Neural progenitor cell (in vitro differentiated cells): ENCODE measurements at regions not wholly inside any gene's neighbourhood (a gene's known extent, or its start where the extent isn't known, plus 50 kb on each side); places are given as distances from the start of the nearest gene placed in this dataset.

Experiments
- DNase-seq: peaks from one replicate; pipeline ENCODE4 v3.0.0-alpha.2; 2016; ENCODE audit warnings: low spot score
- H2AFZ ChIP-seq: fragments of 200-600 bp; sonication (generic); replicated peaks from 2 replicates; pipeline ENCODE4 v1.6.1; 2016; ENCODE audit warnings: antibody characterized with exemption
- H3F3A ChIP-seq: fragments of 200-600 bp; sonication (generic); 2 replicates; pipeline ENCODE4 v1.6.1; 2016; ENCODE audit warnings: antibody characterized with exemption, low read depth
- H3K27ac ChIP-seq: fragments of 200-600 bp; sonication (generic); 2 replicates; pipeline ENCODE4 v1.5.1; 2016; ENCODE audit warnings: mild to moderate bottlenecking
- H3K27me3 ChIP-seq: fragments of 200-600 bp; sonication (generic); 2 replicates; pipeline ENCODE4 v1.6.1; 2016; ENCODE audit warnings: mild to moderate bottlenecking, moderate library complexity
- H3K36me3 ChIP-seq: fragments of 200-600 bp; sonication (generic); 2 replicates; pipeline ENCODE4 v1.5.1; 2016
- H3K4me1 ChIP-seq: fragments of 200-600 bp; sonication (generic); 2 replicates; pipeline ENCODE4 v1.6.1; 2016; ENCODE audit warnings: mixed run types
- H3K4me2 ChIP-seq: fragments of 200-600 bp; sonication (generic); 2 replicates; pipeline ENCODE4 v1.6.1; 2016
- H3K4me3 ChIP-seq: fragments of 200-600 bp; sonication (generic); 2 replicates; pipeline ENCODE4 v1.5.1; 2016
- H3K79me2 ChIP-seq: fragments of 200-600 bp; sonication (generic); 2 replicates; pipeline ENCODE4 v1.6.1; 2016; ENCODE audit warnings: low read depth
- H3K9ac ChIP-seq: fragments of 200-600 bp; sonication (generic); 2 replicates; pipeline ENCODE4 v1.6.1; 2016
- H3K9me3 ChIP-seq: fragments of 200-600 bp; sonication (generic); 2 replicates; pipeline ENCODE4 v1.5.1; 2016; ENCODE audit warnings: low read depth
- H4K20me1 ChIP-seq: fragments of 200-600 bp; sonication (generic); 2 replicates; pipeline ENCODE4 v1.6.1; 2016; ENCODE audit warnings: low read depth
- H3K27ac Mint-ChIP-seq: 3 replicates; pipeline ENCODE4 v1.8.0; 2021; ENCODE audit warnings: mixed read lengths
- H3K27me3 Mint-ChIP-seq: 2 replicates; pipeline ENCODE4 v1.8.0; 2022; ENCODE audit warnings: low read depth, mild to moderate bottlenecking, inconsistent platforms, moderate library complexity, mixed read lengths; ENCODE audit not compliant: insufficient read depth
- H3K36me3 Mint-ChIP-seq: 3 replicates; pipeline ENCODE4 v1.8.0; 2021; ENCODE audit warnings: mixed read lengths
- H3K4me1 Mint-ChIP-seq: 3 replicates; pipeline ENCODE4 v1.8.0; 2021; ENCODE audit warnings: mixed read lengths
- H3K4me3 Mint-ChIP-seq: 3 replicates; pipeline ENCODE4 v1.8.0; 2021; ENCODE audit warnings: mild to moderate bottlenecking, moderate library complexity, mixed read lengths
- H3K9me3 Mint-ChIP-seq: 3 replicates; pipeline ENCODE4 v1.8.0; 2020; ENCODE audit warnings: mixed read lengths
- EZH2 ChIP-seq: fragments of 200-600 bp; sonication (generic); IDR thresholded peaks from 2 replicates; pipeline ENCODE4 v1.6.1; 2017; ENCODE audit warnings: antibody characterized with exemption, mild to moderate bottlenecking, moderate library complexity
- EZH2phosphoT487 ChIP-seq: fragments of 200-600 bp; sonication (generic); IDR thresholded peaks from 2 replicates; pipeline ENCODE4 v1.6.1; 2017; ENCODE audit warnings: antibody characterized with exemption
- TF ChIP-seq, protein P1 (sequence below): fragments of 200-600 bp; sonication (generic); IDR thresholded peaks from 2 replicates; pipeline ENCODE4 v1.5.1; 2017; ENCODE audit warnings: antibody characterized with exemption, mild to moderate bottlenecking

DNA sequence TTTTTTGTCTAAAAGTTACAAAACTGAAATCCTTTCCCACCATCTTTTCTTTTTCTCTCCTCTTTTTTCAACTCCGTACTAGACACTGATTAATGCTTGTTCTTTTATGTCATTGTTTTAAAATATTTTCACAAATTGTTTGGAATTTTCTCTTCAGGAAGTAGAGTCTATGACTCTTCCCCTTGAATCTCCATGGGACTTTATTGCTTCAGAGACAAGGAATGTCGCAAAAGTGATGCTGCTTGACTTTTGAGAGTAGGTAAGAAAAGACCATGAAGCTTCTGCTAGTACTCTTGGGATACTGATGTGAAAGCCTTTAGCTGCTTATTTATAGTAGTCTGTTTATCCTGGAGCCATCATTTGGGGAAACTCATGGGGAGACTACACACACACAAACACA is 260.1 kb upstream of the SLC10A2 start:
- Mint-ChIP-seq H3K36me3 (no peaks in the 10 kb centered on the region), H3K27ac (no peak overlapping the region), H3K9me3 (no peaks in the 10 kb centered on the region), H3K4me3 (no peak overlapping the region), H3K27me3 (no peaks in the 10 kb centered on the region), H3K4me1 (no peaks in the 10 kb centered on the region)
- no peak for DNase-seq
- Histone ChIP-seq H3K27ac (no peak overlapping the region), H3F3A (no peaks in the 10 kb centered on the region), H3K36me3 (no peaks in the 10 kb centered on the region), H3K4me2 (no peak overlapping the region), H2AFZ (no peak overlapping the region), H3K9ac (no peak overlapping the region), H3K79me2 (no peaks in the 10 kb centered on the region), H3K4me3 (no peak overlapping the region), H4K20me1 (no peaks in the 10 kb centered on the region), H3K27me3 (no peaks in the 10 kb centered on the region), H3K4me1 (peaks cover 9% of the 10 kb centered on the region), H3K9me3 (no peaks in the 10 kb centered on the region)
- TF ChIP-seq EZH2phosphoT487 (no peak), EZH2 (no peak)
- TF ChIP-seq, protein P1, sequence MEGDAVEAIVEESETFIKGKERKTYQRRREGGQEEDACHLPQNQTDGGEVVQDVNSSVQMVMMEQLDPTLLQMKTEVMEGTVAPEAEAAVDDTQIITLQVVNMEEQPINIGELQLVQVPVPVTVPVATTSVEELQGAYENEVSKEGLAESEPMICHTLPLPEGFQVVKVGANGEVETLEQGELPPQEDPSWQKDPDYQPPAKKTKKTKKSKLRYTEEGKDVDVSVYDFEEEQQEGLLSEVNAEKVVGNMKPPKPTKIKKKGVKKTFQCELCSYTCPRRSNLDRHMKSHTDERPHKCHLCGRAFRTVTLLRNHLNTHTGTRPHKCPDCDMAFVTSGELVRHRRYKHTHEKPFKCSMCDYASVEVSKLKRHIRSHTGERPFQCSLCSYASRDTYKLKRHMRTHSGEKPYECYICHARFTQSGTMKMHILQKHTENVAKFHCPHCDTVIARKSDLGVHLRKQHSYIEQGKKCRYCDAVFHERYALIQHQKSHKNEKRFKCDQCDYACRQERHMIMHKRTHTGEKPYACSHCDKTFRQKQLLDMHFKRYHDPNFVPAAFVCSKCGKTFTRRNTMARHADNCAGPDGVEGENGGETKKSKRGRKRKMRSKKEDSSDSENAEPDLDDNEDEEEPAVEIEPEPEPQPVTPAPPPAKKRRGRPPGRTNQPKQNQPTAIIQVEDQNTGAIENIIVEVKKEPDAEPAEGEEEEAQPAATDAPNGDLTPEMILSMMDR: no peak

DNA sequence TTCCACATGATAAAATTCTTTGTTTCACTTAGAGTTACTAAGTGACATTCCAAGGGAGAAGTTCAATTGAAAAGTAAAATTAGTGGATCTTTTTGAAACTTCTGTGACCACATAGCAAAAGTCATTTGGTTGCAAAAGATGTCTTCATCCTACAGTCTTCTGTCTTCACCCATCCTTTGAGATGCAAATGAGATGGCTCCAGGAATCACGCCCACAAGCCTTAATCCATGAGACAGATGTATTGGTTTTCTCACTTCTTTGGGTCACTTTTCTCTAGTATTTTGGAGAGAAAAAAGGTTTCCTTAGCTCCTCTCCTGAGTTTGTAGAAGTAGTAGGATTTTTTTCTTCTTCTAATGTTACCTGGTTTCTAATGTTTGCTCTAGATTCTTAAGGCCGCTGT is 259.5 kb upstream of the SLC10A2 start:
- H3K4me1 Mint-ChIP-seq: no peaks in the 10 kb centered on the region
- no peaks in the 10 kb centered on the region for H3K9me3 Mint-ChIP-seq
- H4K20me1 ChIP-seq: no peaks in the 10 kb centered on the region
- no peaks in the 10 kb centered on the region for H3K27me3 ChIP-seq
- peaks cover 9% of the 10 kb centered on the region for H3K4me1 ChIP-seq
- H3K9ac ChIP-seq: no peak overlapping the region
- H3K27me3 Mint-ChIP-seq: no peaks in the 10 kb centered on the region
- no peak for TF ChIP-seq EZH2phosphoT487
- TF ChIP-seq, protein P1: no peak
- TF ChIP-seq EZH2: no peak
- no peak overlapping the region for H3K27ac Mint-ChIP-seq
- no peak overlapping the region for H3K4me3 Mint-ChIP-seq
- H3K4me3 ChIP-seq: no peak overlapping the region
- no peak overlapping the region for H3K27ac ChIP-seq
- no peaks in the 10 kb centered on the region for H3K79me2 ChIP-seq
- no peaks in the 10 kb centered on the region for H3K36me3 ChIP-seq
- H3K4me2 ChIP-seq: no peak overlapping the region
- H3K36me3 Mint-ChIP-seq: no peaks in the 10 kb centered on the region
- H3F3A ChIP-seq: no peaks in the 10 kb centered on the region
- no peaks in the 10 kb centered on the region for H3K9me3 ChIP-seq
- H2AFZ ChIP-seq: no peak overlapping the region
- peak; percentile 53 for DNase-seq

DNA sequence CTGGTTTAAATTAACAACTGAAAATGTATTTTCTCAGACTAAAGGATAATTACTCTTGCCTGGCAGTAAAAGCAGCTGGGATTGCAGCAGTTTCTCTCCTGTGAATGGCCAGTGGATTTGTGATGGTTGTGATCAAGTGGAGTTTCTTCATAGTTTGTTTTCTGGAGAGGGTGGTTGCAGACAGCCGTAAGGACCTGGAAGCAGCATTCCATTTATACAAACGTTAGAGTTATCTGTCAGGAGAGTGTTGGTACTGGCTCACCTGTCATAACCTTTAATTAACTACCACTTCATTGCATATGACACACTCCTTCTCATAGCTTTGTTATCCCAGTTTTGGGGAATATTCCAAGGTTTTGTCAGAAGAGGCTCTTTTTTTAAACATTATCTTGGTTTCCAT is 258.4 kb upstream of the SLC10A2 start:
- peaks cover 9% of the 10 kb centered on the region for H3K4me1 ChIP-seq
- H2AFZ ChIP-seq: peak overlapping the region; percentile 18
- H3K4me1 Mint-ChIP-seq: no peaks in the 10 kb centered on the region
- no peak overlapping the region for H3K27ac ChIP-seq
- no peaks in the 10 kb centered on the region for H3K9me3 Mint-ChIP-seq
- H3K9me3 ChIP-seq: no peaks in the 10 kb centered on the region
- H3K4me2 ChIP-seq: no peak overlapping the region
- no peaks in the 10 kb centered on the region for H3K27me3 ChIP-seq
- no peaks in the 10 kb centered on the region for H3K36me3 ChIP-seq
- no peaks in the 10 kb centered on the region for H4K20me1 ChIP-seq
- H3K9ac ChIP-seq: no peak overlapping the region
- TF ChIP-seq, protein P1: no peak
- no peak for TF ChIP-seq EZH2phosphoT487
- TF ChIP-seq EZH2: no peak
- H3K27me3 Mint-ChIP-seq: no peaks in the 10 kb centered on the region
- H3K79me2 ChIP-seq: no peaks in the 10 kb centered on the region
- DNase-seq: no peak
- no peaks in the 10 kb centered on the region for H3K36me3 Mint-ChIP-seq
- no peaks in the 10 kb centered on the region for H3F3A ChIP-seq
- no peak overlapping the region for H3K4me3 ChIP-seq
- H3K4me3 Mint-ChIP-seq: no peak overlapping the region
- H3K27ac Mint-ChIP-seq: no peak overlapping the region

DNA sequence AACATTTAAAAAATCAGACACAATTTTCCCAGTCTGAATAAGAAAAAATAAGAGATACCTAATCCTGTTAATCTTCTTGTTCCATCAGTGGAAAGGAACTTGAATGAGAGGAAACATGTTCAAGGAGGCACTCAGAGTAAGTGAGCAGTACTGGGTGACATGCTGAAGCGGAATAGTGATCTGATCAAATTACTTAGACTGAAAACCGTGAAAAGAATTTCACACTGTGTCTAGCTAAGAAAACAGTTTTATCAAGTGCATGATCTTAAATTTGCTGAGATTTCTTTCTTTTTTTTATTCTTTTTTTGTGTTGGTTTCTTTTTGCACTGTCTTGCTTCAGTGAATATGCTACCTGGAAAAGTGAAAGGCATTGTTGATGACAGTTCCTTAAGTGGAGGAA is 249.5 kb upstream of the SLC10A2 start:
- H3F3A ChIP-seq: no peaks in the 10 kb centered on the region
- no peak overlapping the region for H3K4me2 ChIP-seq
- H3K9me3 ChIP-seq: no peaks in the 10 kb centered on the region
- H3K4me1 ChIP-seq: no peaks in the 10 kb centered on the region
- DNase-seq: no peak
- Mint-ChIP-seq H3K27me3 (peaks cover 3% of the 10 kb centered on the region), H3K27ac (no peak overlapping the region), H3K4me1 (no peaks in the 10 kb centered on the region), H3K4me3 (no peak overlapping the region), H3K36me3 (no peaks in the 10 kb centered on the region), H3K9me3 (no peaks in the 10 kb centered on the region)
- H3K4me3 ChIP-seq: no peak overlapping the region
- H3K9ac ChIP-seq: no peak overlapping the region
- no peak for TF ChIP-seq EZH2phosphoT487
- TF ChIP-seq EZH2: no peak
- TF ChIP-seq, protein P1: no peak
- H4K20me1 ChIP-seq: no peaks in the 10 kb centered on the region
- no peaks in the 10 kb centered on the region for H3K27me3 ChIP-seq
- H3K27ac ChIP-seq: no peak overlapping the region
- H3K79me2 ChIP-seq: no peaks in the 10 kb centered on the region
- H2AFZ ChIP-seq: no peak overlapping the region
- H3K36me3 ChIP-seq: no peaks in the 10 kb centered on the region
